DOHH2 (cell line): ENCODE measurements at regions not wholly inside any gene's neighbourhood (a gene's known extent, or its start where the extent isn't known, plus 50 kb on each side); places are given as distances from the start of the nearest gene placed in this dataset.

ENCODE experiments used
- CTCF ChIP-seq: fragments of 200-600 bp; sonication (generic); IDR thresholded peaks from one replicate; pipeline ENCODE4 v1.5.1; 2014; ENCODE audit warnings: antibody characterized with exemption, mild to moderate bottlenecking, low read depth, low read length; ENCODE audit not compliant: poor library complexity, severe bottlenecking
- EZH2phosphoT487 ChIP-seq: fragments of 200-600 bp; sonication (generic); IDR thresholded peaks from 2 replicates; pipeline ENCODE4 v1.6.1; 2017; ENCODE audit warnings: borderline replicate concordance, mild to moderate bottlenecking, antibody characterized with exemption, low read length, moderate library complexity, mixed read lengths

DNA sequence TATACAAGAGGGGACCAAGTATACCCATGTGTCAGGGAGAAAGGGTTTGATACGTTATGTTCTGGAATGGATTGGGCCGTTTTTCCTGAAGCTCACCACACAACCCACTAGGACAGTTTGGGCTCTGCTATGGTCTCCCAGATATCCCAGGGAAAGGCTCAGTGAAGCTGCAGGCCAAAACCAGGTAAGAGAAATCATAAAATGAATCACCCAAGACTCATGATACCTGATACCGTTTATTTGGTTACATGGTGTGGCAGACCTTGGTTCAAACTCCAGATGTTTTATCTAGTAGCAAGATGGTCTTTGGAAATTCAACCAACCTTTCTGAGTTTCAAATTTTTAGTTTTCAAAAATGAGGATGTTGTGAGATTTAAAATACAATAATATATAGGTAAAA is 177.6 kb downstream of the C12orf75 start:
- no peak for TF ChIP-seq CTCF
- no peak for TF ChIP-seq EZH2phosphoT487
